ENCODE measurements at regions not wholly inside any gene's neighbourhood (a gene's known extent, or its start where the extent isn't known, plus 50 kb on each side); places are given as distances from the start of the nearest gene placed in this dataset.

GRCh38 chr21:28719723-28720122 is 273.0 kb downstream of the LTN1 start:
- POLR2A ChIA-PET: no interaction called here
- ATAC-seq (no peak), DNase-seq (ENCODE audit: low spot score) (no peak)

GRCh38 chr21:28714777-28715464 is 277.8 kb downstream of the LTN1 start:
- TF ChIP-seq HMGA2 (CRISPR knock-in tag; IDR thresholded peaks at IDR 0.05): no peak
- TF ChIP-seq ZNF263 (CRISPR knock-in tag; IDR thresholded peaks at IDR 0.05; ENCODE audit: low read depth): no peak
- TF ChIP-seq, protein P1, sequence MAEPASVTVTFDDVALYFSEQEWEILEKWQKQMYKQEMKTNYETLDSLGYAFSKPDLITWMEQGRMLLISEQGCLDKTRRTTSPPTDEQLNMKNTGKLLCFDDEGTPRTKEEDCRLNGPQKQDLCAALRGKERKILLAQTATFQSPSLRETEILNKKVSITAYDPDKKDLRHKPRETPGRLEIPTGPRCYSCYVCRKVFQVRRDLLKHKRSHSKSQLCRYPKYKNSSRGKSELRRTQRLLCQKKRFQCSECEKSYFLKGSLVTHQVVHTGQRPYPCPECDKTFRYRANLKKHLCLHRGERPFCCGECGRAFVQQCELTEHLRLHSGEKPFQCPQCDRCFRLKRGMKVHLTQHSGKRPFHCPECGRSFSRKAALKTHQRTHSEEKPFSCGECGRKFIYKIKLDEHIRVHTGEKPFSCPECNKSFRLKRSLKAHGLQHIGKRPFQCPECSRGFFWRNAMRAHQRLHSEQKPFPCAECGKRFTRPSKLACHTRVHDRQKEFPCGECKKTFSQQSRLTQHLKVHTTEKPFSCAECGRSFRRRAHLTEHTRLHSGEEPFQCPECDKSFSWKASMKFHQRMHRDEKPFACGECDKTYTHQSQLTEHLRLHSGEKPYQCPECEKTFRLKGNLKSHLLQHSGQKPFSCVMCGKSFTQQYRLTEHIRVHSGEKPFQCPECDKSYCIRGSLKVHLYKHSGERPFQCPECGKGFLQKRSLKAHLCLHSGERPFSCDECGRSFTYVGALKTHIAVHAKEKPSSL (CRISPR knock-in tag; conservative IDR thresholded peaks at IDR 0.05): no peak
- no peak for TF ChIP-seq CREM (CRISPR knock-in tag; IDR thresholded peaks at IDR 0.05)
- TF ChIP-seq ZNF121 (CRISPR knock-in tag; IDR thresholded peaks at IDR 0.05): no peak
- TF ChIP-seq ZNF138 (CRISPR knock-in tag; conservative IDR thresholded peaks at IDR 0.05): no peak
- TF ChIP-seq, protein P2, sequence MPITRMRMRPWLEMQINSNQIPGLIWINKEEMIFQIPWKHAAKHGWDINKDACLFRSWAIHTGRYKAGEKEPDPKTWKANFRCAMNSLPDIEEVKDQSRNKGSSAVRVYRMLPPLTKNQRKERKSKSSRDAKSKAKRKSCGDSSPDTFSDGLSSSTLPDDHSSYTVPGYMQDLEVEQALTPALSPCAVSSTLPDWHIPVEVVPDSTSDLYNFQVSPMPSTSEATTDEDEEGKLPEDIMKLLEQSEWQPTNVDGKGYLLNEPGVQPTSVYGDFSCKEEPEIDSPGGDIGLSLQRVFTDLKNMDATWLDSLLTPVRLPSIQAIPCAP (CRISPR knock-in tag; IDR thresholded peaks at IDR 0.05): no peak
- no peak for TF ChIP-seq MYBL2 (CRISPR knock-in tag; IDR thresholded peaks at IDR 0.05)
- TF ChIP-seq ZNF416 (CRISPR knock-in tag; IDR thresholded peaks at IDR 0.05): no peak
- ChIA-PET POLR2A (no interaction called here), CTCF (no interaction called here)
- Mint-ChIP-seq H3K36me3 (no peaks in the 10 kb centered on the region), H3K4me1 (no peaks in the 10 kb centered on the region), H3K4me3 (no peak overlapping the region), H3K27me3 (ENCODE audit: low read depth) (no peaks in the 10 kb centered on the region), H3K27ac (no peak overlapping the region), H3K9me3 (peaks cover 3% of the 10 kb centered on the region; the same call in 1 of the 2 replicates)
- ATAC-seq (no peak), DNase-seq (ENCODE audit: low spot score) (no peak)

More at GRCh38 chr21:28719723-28720122, 273.0 kb downstream of the LTN1 start:
- no peaks in the 10 kb centered on the region for H3K27me3 Mint-ChIP-seq (ENCODE audit: low read depth)
- CTCF ChIA-PET: no interaction called here
- TF ChIP-seq GABPB1 (CRISPR knock-in tag; IDR thresholded peaks at IDR 0.05): no peak
- TF ChIP-seq SMAD4 (CRISPR knock-in tag; IDR thresholded peaks at IDR 0.05): no peak
- TF ChIP-seq, protein P3, sequence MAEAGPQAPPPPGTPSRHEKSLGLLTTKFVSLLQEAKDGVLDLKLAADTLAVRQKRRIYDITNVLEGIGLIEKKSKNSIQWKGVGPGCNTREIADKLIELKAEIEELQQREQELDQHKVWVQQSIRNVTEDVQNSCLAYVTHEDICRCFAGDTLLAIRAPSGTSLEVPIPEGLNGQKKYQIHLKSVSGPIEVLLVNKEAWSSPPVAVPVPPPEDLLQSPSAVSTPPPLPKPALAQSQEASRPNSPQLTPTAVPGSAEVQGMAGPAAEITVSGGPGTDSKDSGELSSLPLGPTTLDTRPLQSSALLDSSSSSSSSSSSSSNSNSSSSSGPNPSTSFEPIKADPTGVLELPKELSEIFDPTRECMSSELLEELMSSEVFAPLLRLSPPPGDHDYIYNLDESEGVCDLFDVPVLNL (CRISPR knock-in tag; IDR thresholded peaks at IDR 0.05; ENCODE audit: borderline replicate concordance, low read depth): no peak
- no peak for TF ChIP-seq NR1H2 (CRISPR knock-in tag; IDR thresholded peaks at IDR 0.05)
- no peak for TF ChIP-seq ELF4 (CRISPR knock-in tag; IDR thresholded peaks at IDR 0.05; ENCODE audit: low read depth)
- no peak for TF ChIP-seq ZMAT4 (CRISPR knock-in tag; IDR thresholded peaks at IDR 0.05)
- TF ChIP-seq, protein P4, sequence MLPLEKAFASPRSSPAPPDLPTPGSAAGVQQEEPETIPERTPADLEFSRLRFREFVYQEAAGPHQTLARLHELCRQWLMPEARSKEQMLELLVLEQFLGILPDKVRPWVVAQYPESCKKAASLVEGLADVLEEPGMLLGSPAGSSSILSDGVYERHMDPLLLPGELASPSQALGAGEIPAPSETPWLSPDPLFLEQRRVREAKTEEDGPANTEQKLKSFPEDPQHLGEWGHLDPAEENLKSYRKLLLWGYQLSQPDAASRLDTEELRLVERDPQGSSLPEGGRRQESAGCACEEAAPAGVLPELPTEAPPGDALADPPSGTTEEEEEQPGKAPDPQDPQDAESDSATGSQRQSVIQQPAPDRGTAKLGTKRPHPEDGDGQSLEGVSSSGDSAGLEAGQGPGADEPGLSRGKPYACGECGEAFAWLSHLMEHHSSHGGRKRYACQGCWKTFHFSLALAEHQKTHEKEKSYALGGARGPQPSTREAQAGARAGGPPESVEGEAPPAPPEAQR (CRISPR knock-in tag; IDR thresholded peaks at IDR 0.05): no peak
- no peak for TF ChIP-seq MYBL2 (CRISPR knock-in tag; IDR thresholded peaks at IDR 0.05)
- no peak for TF ChIP-seq ATF2 (CRISPR knock-in tag; IDR thresholded peaks at IDR 0.05; ENCODE audit: borderline replicate concordance, low read depth)
- H3K36me3 Mint-ChIP-seq: no peaks in the 10 kb centered on the region
- H3K9me3 Mint-ChIP-seq: peaks cover 3% of the 10 kb centered on the region; the same call in 1 of the 2 replicates
- no peak overlapping the region for H3K4me3 Mint-ChIP-seq
- H3K4me1 Mint-ChIP-seq: no peaks in the 10 kb centered on the region
- no peak overlapping the region for H3K27ac Mint-ChIP-seq
